HG03521 (cell line): ENCODE measurements at regions not wholly inside any gene's neighbourhood (a gene's known extent, or its start where the extent isn't known, plus 50 kb on each side); places are given as distances from the start of the nearest gene placed in this dataset.

Experiments
- ATAC-seq: cut with Tn5 transposase; IDR thresholded peaks from one replicate; pipeline ENCODE4 v1.9.1; 2021; ENCODE audit warnings: mild to moderate bottlenecking, moderate library complexity; ENCODE audit not compliant: unreplicated experiment

DNA sequence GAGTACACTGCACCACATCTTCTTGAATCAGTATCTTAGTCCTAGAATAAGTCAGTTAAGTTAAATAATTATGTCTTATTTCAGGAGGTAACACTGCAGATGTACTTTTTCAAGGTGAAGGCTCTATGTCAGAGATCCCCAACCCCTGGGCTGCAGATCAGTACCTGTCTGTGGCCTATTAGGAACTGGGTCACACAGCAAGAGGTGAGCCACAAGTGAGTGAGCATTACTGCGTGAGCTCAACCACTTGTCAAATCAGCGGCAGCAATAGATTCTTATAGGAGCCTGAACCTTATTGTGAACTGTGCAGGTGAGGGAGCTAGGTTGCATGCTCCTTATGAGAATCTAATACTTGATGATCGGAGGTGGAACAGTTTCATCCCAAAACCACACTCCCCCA, 851.9 kb upstream of the ALCAM start:
- ATAC-seq, result no peak

DNA sequence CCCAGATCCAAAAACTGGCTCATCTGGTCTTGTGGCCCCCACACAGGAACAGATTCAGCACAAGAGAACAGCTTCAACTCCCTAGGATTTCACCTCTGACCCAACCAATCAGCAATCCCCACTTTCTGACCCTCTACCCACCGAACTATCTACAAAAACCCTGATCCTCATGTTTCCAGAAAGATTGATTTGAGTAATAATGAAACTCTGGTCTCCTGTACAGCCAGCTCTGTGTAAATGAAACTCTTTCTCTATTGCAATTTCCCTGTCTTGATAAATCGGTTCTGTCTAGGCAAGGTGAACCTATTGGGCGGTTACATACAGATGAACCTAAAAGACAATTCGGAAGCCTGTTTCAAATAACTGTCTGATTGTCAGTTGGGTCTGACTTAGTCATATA, 847.6 kb upstream of the ALCAM start:
- ATAC-seq, result peak; percentile 28

DNA sequence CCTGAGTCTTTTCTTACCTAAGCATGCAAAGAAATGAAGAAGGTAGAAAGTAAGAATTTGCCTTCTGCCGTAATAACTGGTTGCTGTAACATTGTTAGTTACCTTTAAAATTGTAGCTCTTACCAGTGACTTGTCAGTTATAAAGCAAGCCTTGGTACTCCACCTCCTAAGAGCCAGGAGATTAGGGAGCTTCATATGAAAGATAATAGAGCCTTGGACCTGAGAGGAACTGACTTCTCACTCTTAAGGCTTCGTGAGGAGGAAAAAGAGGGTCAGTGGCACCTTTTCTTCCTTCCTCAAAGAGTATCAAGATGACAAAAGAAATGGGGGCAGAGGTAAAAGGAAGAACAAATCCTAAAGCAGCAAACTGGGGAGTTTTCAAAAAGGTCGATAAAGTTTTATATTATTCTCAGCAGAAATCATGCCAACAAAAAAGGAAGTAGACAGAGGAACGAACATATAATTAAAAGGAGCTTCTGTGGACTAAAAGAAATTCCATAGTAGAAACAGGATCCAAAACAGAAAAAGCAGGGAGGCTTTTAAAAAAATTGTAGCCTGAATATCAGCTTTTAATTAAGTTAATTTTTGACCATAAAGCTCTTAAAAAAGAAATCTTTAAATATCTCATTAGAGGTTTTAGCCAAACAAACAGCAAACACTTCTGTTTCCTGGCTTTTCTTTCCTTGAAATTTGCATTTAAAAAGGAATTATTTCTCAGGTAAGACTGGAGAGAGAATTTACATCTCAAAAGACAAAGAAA, 847.1 kb upstream of the ALCAM start:
- no peak for ATAC-seq

- peak; percentile 34 for ATAC-seq
Measured at GRCh38 chr3:104520228-104520655, 846.5 kb upstream of the ALCAM start.

GRCh38 chr3:104521606-104522336, 844.9 kb upstream of the ALCAM start:
- ATAC-seq, result peak; percentile 40

GRCh38 chr3:104523136-104523535, 843.6 kb upstream of the ALCAM start:
- ATAC-seq, result peak; percentile 22

GRCh38 chr3:104526901-104527401, 839.8 kb upstream of the ALCAM start:
- peak; percentile 62 for ATAC-seq

DNA sequence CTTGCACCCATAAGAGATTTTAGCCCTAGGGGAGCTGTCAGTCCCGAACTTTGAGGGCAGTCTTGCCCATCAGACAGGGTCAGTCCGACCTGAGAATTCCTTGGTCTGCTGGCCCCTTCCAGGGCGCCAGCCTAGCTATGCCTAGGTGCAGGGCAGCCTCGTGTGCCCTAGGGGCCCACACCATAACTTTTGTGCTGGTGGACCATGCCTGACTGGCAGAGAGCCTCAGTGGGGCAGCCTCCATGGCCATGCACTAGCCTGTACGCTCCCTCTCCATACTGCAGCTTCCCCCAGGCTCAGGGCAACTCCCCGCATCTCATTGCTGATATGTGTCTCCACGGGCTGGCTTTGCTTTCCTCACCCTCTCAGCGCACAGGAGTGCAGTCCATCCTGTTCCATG, 835.8 kb upstream of the ALCAM start:
- ATAC-seq, result no peak

GRCh38 chr3:104536715-104537114, 830.0 kb upstream of the ALCAM start:
- no peak for ATAC-seq

DNA sequence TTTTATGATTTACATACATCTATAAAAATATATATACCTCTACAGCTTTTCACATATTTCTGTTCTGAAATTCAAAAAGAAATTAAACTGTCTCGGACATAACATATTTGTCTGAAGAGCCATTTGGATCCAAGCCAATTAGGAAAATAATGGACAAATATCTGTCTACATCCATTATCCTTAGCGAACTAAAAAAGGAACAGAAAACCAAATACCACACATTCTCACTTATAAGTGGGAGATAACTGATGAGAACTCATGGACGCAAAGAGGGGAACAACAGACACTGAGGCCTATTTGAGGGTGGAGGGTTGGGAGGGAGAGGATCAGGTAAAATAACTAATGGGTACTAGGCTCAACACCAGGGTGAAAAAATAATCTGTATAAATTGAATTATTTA, 829.4 kb upstream of the ALCAM start:
- no peak for ATAC-seq

DNA sequence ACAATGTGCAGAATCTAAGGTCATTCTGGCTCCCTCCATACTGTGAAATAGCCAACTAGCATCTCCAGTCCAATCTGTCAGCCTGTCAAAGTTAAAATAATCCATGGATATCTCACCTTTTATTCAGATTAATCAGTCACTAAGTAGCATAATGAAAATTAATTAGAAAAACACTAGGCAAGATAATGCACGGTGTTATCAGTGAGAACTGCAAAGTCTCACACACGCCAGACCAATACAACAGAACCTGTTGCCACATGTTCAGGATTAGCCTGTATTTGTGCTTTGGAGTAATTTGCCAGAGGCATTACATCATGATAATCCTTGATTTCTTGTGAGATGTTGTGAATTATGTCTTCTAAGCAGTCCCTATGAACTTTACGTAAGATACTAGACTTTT, 820.4 kb upstream of the ALCAM start:
- no peak for ATAC-seq

DNA sequence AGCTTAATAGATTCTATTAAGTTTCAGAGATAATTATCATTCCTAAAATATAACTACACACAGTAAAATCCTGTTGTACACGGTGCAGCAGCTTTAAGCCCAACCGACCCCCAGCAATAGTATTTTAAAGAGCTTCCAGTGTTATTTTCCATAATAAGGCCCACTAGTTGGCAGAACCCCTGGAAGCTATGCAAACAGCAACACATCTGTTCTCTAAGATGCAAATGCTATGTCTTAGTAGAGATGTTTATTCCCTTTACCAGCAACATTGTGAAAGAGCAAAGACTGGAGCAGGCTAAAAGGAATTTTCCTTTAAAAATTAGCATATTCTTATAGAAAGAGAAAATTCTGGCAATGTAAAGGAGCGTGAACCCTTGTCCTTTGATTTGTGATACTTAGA, 819.7 kb upstream of the ALCAM start:
- no peak for ATAC-seq

- ATAC-seq, result no peak
Measured at GRCh38 chr3:104548401-104548800, 818.3 kb upstream of the ALCAM start.

DNA sequence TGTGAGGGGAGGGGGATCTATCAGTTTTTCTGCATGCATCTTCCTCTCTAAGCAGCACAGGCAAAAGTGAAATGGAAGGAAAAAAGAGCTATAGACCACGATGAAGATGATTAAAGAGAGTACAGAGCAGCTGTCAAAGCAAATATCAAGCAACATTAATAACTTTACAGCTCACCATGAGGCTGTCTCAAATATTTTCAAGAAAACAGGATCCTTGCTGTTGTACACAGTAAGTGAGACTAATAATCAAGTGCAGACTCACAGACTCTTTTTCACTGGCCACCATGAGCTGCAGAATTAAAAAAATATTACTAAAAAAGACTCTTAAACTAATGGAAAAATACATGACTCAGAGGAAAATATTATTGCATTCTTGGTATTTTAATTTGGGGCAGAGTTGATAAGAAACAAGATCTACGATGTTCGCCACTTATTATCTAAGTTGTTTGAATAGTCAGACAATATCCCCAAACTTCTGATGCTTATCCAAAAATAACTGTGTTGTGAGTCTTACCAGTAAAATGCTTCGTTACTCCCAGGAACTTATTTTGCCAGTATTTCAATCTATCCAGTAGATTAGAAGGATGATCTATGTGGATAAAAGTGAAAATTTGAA, 817.5 kb upstream of the ALCAM start:
- no peak for ATAC-seq

DNA sequence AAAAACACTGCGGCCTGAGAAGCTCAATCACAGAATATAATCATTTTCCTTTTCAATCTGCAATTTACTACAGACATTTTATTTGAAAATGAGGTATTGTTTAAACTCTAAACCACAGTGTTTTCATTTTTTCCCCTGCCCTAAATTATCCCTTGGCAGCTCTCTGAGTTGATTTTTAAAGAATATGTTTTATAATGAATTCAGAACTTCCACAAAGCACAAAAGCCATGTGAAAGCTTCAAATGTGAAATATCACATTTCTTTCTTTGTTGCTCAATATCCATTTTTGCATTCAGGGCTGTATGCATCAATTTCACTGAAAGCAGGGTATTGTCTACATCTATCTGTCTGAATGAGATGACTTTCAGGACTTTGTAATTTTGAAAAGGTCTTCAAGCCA, 813.6 kb upstream of the ALCAM start:
- ATAC-seq, result no peak

DNA sequence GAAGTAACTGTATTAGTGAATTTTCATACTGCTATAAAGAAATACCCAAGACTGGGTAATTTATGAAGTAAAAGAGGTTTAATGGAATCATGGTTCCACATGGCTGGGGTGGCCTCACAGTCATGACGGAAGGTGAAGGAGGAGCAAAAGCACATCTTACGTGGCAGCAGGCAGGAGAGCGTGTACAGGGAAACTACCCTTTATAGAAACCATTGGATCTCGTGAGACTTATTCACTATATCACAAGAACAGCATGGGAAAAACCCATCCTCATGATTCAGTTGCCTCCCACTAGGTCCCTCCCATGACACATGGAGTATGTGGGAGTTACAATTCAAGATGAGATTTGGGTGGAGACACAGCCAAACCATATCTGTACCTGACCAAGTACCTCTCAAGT, 812.3 kb upstream of the ALCAM start:
- ATAC-seq, result no peak

DNA sequence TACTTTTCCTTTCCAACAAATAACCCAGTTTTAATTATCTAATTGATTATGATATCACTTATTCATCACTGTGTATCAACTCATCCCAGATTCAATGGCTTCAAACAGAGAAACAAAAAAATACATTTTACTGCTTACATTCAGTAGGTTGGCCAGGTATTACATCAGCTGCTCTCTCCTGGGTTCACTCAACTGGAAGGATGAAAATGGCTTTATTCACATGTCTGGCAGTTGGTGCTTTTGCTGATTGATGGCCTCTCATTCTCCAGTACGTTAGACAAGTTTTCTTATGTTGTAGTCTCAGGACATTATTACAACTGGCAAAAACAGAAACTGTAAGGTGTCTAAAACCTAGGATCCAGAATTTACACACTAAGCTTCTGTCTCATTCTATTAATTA, 811.0 kb upstream of the ALCAM start:
- no peak for ATAC-seq

GRCh38 chr3:104556372-104557078, 810.2 kb upstream of the ALCAM start:
- no peak for ATAC-seq

GRCh38 chr3:104561324-104561723, 805.4 kb upstream of the ALCAM start:
- no peak for ATAC-seq

DNA sequence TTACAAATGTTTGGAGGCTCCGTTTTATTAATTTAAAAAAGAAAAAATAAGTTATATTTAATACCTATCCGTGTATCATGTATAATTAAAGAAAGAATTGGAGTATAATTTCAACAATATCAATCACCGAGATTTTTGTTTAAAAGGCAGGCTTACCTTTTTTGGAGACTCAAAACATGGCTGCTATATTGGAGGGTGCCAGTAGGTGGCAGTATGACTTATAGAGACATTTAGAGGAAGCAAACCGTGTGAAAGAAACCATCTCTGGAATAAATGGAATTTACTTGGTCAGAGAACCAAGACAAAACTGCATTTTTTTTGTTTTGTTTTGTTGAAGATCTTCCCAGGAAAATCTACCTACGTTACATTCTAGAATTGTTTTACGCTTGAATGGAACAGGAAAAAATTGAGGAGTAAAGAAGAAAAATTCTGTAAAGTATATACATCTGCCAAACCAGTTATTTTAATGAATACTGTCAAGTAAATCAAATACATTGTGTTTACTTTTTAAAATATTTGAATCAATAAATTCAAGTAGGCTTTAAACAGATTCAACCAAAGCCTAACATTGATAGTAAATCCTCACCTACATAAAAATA, 802.6 kb upstream of the ALCAM start:
- no peak for ATAC-seq

DNA sequence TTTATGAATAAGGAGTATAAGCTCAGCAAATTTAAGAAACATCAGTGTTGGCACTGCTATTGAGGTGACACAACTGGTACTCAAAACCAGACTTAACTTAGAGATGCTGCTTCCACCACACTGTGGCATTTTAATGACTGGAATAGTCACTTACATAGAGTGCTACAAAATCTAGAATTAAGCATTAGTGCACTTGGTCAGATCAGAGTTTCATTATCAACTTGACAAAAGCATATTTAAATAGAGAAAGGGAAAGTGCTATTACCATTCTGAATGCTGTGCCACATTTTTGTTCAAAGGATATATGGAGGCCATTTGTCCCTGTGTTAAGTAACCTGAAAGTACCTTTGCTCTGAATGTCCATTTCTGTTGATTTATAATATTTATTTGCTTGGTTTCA, 800.7 kb upstream of the ALCAM start:
- no peak for ATAC-seq
